GM12878 (cell line): ENCODE measurements at regions not wholly inside any gene's neighbourhood (a gene's known extent, or its start where the extent isn't known, plus 50 kb on each side); places are given as distances from the start of the nearest gene placed in this dataset.

Source experiments
- CBFB ChIP-seq: IDR thresholded peaks from 2 replicates; pipeline ENCODE4 v1.6.1; 2016; ENCODE audit warnings: antibody characterized with exemption, low read depth
- CREB1 ChIP-seq: IDR thresholded peaks from 2 replicates; pipeline ENCODE4 v1.6.1; 2012; ENCODE audit warnings: low read depth, mild to moderate bottlenecking, inconsistent platforms
- DPF2 ChIP-seq: fragments of 450-650 bp; IDR thresholded peaks from 2 replicates; pipeline ENCODE4 v1.6.1; 2017; ENCODE audit warnings: mild to moderate bottlenecking
- NFYA ChIP-seq: IDR thresholded peaks from 2 replicates; pipeline ENCODE4 v1.6.1; 2011; ENCODE audit warnings: low read depth, mild to moderate bottlenecking, low read length, improper control_type of control experiment, borderline replicate concordance
- NFYB ChIP-seq: IDR thresholded peaks from 2 replicates; pipeline ENCODE4 v1.6.1; 2011; ENCODE audit warnings: low read depth, mild to moderate bottlenecking, low read length, improper control_type of control experiment, moderate library complexity; ENCODE audit not compliant: insufficient read depth
- NR2C2 ChIP-seq: IDR thresholded peaks from 2 replicates; pipeline ENCODE4 v1.6.1; 2011; ENCODE audit warnings: borderline replicate concordance, low read depth; ENCODE audit not compliant: control insufficient read depth, insufficient read length
- POLR2A ChIP-seq: IDR thresholded peaks from 2 replicates; pipeline ENCODE4 v1.6.1; 2011; ENCODE audit warnings: low read depth, mild to moderate bottlenecking, low read length
- RAD21 ChIP-seq: IDR thresholded peaks from 2 replicates; pipeline ENCODE4 v1.6.1; 2011; ENCODE audit warnings: mild to moderate bottlenecking, low read depth, low read length, moderate library complexity; ENCODE audit not compliant: insufficient read depth
- RELA ChIP-seq: fragments of 450-650 bp; IDR thresholded peaks from 2 replicates; pipeline ENCODE4 v1.8.0; 2014; ENCODE audit warnings: borderline replicate concordance; ENCODE audit not compliant: partially characterized antibody
- TARDBP ChIP-seq: IDR thresholded peaks from 2 replicates; pipeline ENCODE4 v1.6.1; 2016; ENCODE audit warnings: borderline replicate concordance
- ZSCAN29 ChIP-seq: fragments of 450-650 bp; IDR thresholded peaks from 2 replicates; pipeline ENCODE4 v1.6.1; 2017; ENCODE audit warnings: mild to moderate bottlenecking, moderate library complexity
- ZZZ3 ChIP-seq: IDR thresholded peaks from 2 replicates; pipeline ENCODE4 v1.6.1; 2011; ENCODE audit warnings: low read depth; ENCODE audit not compliant: control insufficient read depth, insufficient read length
- TF ChIP-seq, protein P1 (sequence below): fragments of 450-650 bp; IDR thresholded peaks from 2 replicates; pipeline ENCODE4 v1.6.1; 2017; ENCODE audit warnings: mild to moderate bottlenecking, moderate library complexity
- TF ChIP-seq, protein P2 (sequence below): fragments of 450-650 bp; IDR thresholded peaks from 2 replicates; pipeline ENCODE4 v1.6.1; 2017; ENCODE audit warnings: mild to moderate bottlenecking, moderate library complexity

DNA sequence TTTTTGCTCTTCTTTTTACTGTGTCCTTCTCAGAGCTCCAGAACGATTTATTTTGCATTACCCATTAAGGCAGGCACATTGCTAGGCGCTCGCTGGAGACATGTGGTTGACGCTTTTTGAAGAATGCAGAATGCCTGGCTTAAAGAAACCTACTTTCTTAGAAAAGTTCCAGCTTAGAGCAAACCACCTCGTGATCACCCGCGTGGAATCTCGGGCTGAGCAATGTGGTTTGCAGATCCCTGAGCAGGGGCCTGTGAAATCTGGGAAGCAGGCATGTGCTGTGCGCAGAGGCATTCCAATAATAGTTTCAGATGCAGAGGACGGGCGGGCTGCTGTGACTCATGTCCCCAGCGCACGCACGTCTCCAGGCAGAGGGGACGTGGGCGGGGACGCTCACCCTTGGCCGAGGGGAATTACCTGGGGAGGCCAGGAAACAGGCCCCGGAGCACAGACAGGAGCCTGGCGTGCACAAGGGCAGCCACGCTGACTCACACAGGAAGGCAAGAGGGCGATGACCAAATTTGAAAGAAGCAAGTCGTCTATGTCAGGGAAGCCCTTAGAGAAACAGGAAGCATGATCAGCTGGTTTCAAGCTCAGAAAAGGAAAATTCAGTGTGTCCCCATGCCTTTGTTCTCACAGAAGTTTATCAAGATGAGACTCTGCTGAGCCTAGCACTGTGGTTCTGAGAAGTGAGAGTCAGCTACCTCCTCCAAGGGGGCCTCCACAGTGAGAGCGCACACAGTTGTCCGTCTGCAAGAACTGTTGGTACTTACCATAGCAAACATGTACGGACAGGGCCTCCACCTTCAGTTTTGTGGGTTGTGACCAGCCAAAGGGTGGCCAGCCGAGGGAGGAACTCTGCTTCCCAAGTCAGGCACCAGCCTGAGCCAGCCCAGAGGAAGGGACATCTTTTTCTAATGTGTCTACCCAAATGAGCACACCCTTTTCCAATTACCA is 218.6 kb downstream of the PIK3R1 start (continued):
- TF ChIP-seq, protein P1, sequence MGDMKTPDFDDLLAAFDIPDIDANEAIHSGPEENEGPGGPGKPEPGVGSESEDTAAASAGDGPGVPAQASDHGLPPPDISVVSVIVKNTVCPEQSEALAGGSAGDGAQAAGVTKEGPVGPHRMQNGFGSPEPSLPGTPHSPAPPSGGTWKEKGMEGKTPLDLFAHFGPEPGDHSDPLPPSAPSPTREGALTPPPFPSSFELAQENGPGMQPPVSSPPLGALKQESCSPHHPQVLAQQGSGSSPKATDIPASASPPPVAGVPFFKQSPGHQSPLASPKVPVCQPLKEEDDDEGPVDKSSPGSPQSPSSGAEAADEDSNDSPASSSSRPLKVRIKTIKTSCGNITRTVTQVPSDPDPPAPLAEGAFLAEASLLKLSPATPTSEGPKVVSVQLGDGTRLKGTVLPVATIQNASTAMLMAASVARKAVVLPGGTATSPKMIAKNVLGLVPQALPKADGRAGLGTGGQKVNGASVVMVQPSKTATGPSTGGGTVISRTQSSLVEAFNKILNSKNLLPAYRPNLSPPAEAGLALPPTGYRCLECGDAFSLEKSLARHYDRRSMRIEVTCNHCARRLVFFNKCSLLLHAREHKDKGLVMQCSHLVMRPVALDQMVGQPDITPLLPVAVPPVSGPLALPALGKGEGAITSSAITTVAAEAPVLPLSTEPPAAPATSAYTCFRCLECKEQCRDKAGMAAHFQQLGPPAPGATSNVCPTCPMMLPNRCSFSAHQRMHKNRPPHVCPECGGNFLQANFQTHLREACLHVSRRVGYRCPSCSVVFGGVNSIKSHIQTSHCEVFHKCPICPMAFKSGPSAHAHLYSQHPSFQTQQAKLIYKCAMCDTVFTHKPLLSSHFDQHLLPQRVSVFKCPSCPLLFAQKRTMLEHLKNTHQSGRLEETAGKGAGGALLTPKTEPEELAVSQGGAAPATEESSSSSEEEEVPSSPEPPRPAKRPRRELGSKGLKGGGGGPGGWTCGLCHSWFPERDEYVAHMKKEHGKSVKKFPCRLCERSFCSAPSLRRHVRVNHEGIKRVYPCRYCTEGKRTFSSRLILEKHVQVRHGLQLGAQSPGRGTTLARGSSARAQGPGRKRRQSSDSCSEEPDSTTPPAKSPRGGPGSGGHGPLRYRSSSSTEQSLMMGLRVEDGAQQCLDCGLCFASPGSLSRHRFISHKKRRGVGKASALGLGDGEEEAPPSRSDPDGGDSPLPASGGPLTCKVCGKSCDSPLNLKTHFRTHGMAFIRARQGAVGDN: peak; percentile 95; the same call in 1 of the 2 replicates
- TF ChIP-seq RELA: peak; percentile 87
- no peak for TF ChIP-seq NFYA
- no peak for TF ChIP-seq NFYB
- no peak; the same call in 1 of the 2 replicates for TF ChIP-seq CBFB
- TF ChIP-seq RAD21: peak; percentile 33
- no peak for TF ChIP-seq ZZZ3
- no peak for TF ChIP-seq NR2C2
- TF ChIP-seq TARDBP: no peak
- peak; percentile 24; the same call in 1 of the 2 replicates for TF ChIP-seq POLR2A
- no peak for TF ChIP-seq ZSCAN29
- TF ChIP-seq, protein P2, sequence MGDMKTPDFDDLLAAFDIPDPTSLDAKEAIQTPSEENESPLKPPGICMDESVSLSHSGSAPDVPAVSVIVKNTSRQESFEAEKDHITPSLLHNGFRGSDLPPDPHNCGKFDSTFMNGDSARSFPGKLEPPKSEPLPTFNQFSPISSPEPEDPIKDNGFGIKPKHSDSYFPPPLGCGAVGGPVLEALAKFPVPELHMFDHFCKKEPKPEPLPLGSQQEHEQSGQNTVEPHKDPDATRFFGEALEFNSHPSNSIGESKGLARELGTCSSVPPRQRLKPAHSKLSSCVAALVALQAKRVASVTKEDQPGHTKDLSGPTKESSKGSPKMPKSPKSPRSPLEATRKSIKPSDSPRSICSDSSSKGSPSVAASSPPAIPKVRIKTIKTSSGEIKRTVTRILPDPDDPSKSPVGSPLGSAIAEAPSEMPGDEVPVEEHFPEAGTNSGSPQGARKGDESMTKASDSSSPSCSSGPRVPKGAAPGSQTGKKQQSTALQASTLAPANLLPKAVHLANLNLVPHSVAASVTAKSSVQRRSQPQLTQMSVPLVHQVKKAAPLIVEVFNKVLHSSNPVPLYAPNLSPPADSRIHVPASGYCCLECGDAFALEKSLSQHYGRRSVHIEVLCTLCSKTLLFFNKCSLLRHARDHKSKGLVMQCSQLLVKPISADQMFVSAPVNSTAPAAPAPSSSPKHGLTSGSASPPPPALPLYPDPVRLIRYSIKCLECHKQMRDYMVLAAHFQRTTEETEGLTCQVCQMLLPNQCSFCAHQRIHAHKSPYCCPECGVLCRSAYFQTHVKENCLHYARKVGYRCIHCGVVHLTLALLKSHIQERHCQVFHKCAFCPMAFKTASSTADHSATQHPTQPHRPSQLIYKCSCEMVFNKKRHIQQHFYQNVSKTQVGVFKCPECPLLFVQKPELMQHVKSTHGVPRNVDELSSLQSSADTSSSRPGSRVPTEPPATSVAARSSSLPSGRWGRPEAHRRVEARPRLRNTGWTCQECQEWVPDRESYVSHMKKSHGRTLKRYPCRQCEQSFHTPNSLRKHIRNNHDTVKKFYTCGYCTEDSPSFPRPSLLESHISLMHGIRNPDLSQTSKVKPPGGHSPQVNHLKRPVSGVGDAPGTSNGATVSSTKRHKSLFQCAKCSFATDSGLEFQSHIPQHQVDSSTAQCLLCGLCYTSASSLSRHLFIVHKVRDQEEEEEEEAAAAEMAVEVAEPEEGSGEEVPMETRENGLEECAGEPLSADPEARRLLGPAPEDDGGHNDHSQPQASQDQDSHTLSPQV: no peak; the same call in 1 of the 2 replicates
- TF ChIP-seq CREB1: peak; percentile 78
- peak; percentile 97 for TF ChIP-seq DPF2
